Endodermal cell (in vitro differentiated cells): ENCODE measurements at regions not wholly inside any gene's neighbourhood (a gene's known extent, or its start where the extent isn't known, plus 50 kb on each side); places are given as distances from the start of the nearest gene placed in this dataset.
"Not testable (repeated sequence)": the region's sequence is repeated elsewhere in the genome, so short reads cannot be mapped to it uniquely, and the experiment has no call there.

Experiments
- DNase-seq: peaks from one replicate; pipeline ENCODE4 v3.0.0-alpha.2; 2017
- H3K27ac ChIP-seq: 2 replicates; pipeline ENCODE4 v1.5.1; 2013; ENCODE audit warnings: mild to moderate bottlenecking, low read depth, low read length, moderate library complexity
- H3K27me3 ChIP-seq: 2 replicates; pipeline ENCODE4 v1.6.1; 2013; ENCODE audit warnings: mild to moderate bottlenecking, low read length, moderate library complexity; ENCODE audit not compliant: insufficient read depth, control insufficient read depth, poor library complexity, severe bottlenecking
- H3K36me3 ChIP-seq: 2 replicates; pipeline ENCODE4 v1.7.0; 2013; ENCODE audit warnings: mild to moderate bottlenecking, low read length, moderate library complexity; ENCODE audit not compliant: control insufficient read depth, insufficient read depth
- H3K4me1 ChIP-seq: one replicate; pipeline ENCODE4 v1.7.0; 2013; ENCODE audit warnings: low read length; ENCODE audit not compliant: control insufficient read depth, insufficient read depth
- H3K4me3 ChIP-seq: 2 replicates; pipeline ENCODE4 v1.5.1; 2013; ENCODE audit warnings: mild to moderate bottlenecking, low read length, moderate library complexity
- H3K9ac ChIP-seq: 2 replicates; pipeline ENCODE4 v1.6.1; 2013; ENCODE audit warnings: mild to moderate bottlenecking, low read length, moderate library complexity; ENCODE audit not compliant: poor library complexity, severe bottlenecking; ENCODE audit errors: extremely low read depth
- H3K9me3 ChIP-seq: 2 replicates; pipeline ENCODE4 v1.6.1; 2013; ENCODE audit warnings: mild to moderate bottlenecking, low read length, moderate library complexity; ENCODE audit not compliant: control insufficient read depth
- H3K27ac Mint-ChIP-seq: 2 replicates; pipeline ENCODE4 v1.8.0; 2020; ENCODE audit warnings: mixed read lengths
- H3K27me3 Mint-ChIP-seq: 2 replicates; pipeline ENCODE4 v1.8.0; 2021; ENCODE audit warnings: mild to moderate bottlenecking, mixed read lengths; ENCODE audit not compliant: insufficient read depth
- H3K36me3 Mint-ChIP-seq: 2 replicates; pipeline ENCODE4 v1.8.0; 2020; ENCODE audit warnings: low read depth, mixed read lengths
- H3K4me1 Mint-ChIP-seq: 2 replicates; pipeline ENCODE4 v1.8.0; 2020; ENCODE audit warnings: mixed read lengths
- H3K4me3 Mint-ChIP-seq: 2 replicates; pipeline ENCODE4 v1.8.0; 2020; ENCODE audit warnings: mild to moderate bottlenecking, moderate library complexity, mixed read lengths
- H3K9me3 Mint-ChIP-seq: 2 replicates; pipeline ENCODE4 v1.8.0; 2020; ENCODE audit warnings: mild to moderate bottlenecking, mixed read lengths
- WGBS, 2 experiments: methylation state at CpG; one replicate each; pipeline versions ENCODE4 v1.1.5 to v1.1.7; 2013; ENCODE audit warnings: missing lambda C conversion rate in 2 of 2, mixed read lengths in 1 of 2; ENCODE audit not compliant: insufficient coverage in 1 of 2, insufficient read length in 1 of 2; 5-methylcytosine and 5-hydroxymethylcytosine counted together
- TF ChIP-seq, protein P1 (sequence below): fragments of 200-600 bp; sonication (generic); conservative IDR thresholded peaks from 2 replicates; pipeline ENCODE4 v1.5.0; 2021; ENCODE audit warnings: antibody characterized with exemption, mild to moderate bottlenecking

DNA sequence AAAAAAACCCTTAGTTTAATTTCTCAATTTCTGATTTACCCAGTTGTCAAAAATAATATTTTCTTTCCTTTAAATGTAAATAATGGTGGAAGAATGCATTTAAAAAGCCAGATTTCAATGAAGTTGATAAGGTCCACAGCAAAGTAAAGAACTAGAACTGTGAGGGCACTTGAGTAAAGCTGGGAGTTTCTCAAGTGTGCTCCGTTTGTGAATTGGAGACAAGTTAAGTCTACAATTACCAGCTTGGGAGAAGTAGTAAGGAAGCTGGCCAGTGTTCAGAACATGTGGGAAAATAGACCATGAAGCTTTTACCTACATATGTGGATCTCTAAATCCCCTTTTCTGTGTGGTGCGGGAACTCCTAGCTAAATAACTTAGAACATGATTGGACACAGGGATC lies 239.4 kb downstream of the OXSM start:
- H3K27ac ChIP-seq, result no peak overlapping the region
- no peak overlapping the region for H3K27ac Mint-ChIP-seq
- no peaks in the 10 kb centered on the region for H3K27me3 Mint-ChIP-seq
- no peak overlapping the region for H3K4me3 Mint-ChIP-seq
- no peaks in the 10 kb centered on the region for H3K9me3 ChIP-seq
- H3K36me3 Mint-ChIP-seq, result no peaks in the 10 kb centered on the region
- no peaks in the 10 kb centered on the region for H3K4me1 ChIP-seq
- TF ChIP-seq, protein P1, sequence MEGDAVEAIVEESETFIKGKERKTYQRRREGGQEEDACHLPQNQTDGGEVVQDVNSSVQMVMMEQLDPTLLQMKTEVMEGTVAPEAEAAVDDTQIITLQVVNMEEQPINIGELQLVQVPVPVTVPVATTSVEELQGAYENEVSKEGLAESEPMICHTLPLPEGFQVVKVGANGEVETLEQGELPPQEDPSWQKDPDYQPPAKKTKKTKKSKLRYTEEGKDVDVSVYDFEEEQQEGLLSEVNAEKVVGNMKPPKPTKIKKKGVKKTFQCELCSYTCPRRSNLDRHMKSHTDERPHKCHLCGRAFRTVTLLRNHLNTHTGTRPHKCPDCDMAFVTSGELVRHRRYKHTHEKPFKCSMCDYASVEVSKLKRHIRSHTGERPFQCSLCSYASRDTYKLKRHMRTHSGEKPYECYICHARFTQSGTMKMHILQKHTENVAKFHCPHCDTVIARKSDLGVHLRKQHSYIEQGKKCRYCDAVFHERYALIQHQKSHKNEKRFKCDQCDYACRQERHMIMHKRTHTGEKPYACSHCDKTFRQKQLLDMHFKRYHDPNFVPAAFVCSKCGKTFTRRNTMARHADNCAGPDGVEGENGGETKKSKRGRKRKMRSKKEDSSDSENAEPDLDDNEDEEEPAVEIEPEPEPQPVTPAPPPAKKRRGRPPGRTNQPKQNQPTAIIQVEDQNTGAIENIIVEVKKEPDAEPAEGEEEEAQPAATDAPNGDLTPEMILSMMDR, result no peak
- 90 to 100% methylated on average over 2 of the region's 2 CpGs for WGBS, 2 experiments
- DNase-seq, result no peak
- no peaks in the 10 kb centered on the region for H3K4me1 Mint-ChIP-seq
- H3K9me3 Mint-ChIP-seq, result peaks cover 5% of the 10 kb centered on the region
- no peaks in the 10 kb centered on the region for H3K27me3 ChIP-seq
- no peaks in the 10 kb centered on the region for H3K36me3 ChIP-seq
- no peak overlapping the region for H3K4me3 ChIP-seq
- no peak overlapping the region for H3K9ac ChIP-seq

DNA sequence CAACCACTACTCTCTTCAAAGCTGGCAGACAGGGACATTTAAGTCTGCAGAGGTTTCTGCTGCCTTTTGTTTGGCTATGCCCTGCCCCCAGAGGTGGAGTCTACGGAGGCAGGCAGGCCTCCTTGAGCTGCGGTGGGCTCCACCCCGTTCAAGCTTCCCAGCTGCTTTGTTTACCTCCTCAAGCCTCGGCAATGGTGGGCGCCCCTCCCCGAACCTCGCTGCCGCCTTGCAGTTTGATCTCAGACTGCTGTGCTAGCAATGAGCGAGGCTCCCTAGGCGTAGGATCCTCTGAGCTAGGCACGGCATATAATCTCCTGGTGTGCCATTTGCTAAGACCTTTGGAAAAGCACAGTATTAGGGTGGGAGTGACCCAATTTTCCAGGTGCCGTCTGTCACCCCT lies 252.2 kb downstream of the OXSM start:
- WGBS, 2 experiments, result 86 to 89% methylated on average over 11 to 12 of the region's 12 CpGs
- not testable (repeated sequence) for H3K27ac ChIP-seq, H3K4me3 ChIP-seq, H3K27ac Mint-ChIP-seq, H3K36me3 ChIP-seq, H3K4me1 Mint-ChIP-seq, H3K4me1 ChIP-seq, H3K36me3 Mint-ChIP-seq, H3K4me3 Mint-ChIP-seq, DNase-seq, H3K27me3 Mint-ChIP-seq, H3K9me3 ChIP-seq, H3K27me3 ChIP-seq, H3K9ac ChIP-seq
- H3K9me3 Mint-ChIP-seq, result peaks cover 41% of the 10 kb centered on the region

DNA sequence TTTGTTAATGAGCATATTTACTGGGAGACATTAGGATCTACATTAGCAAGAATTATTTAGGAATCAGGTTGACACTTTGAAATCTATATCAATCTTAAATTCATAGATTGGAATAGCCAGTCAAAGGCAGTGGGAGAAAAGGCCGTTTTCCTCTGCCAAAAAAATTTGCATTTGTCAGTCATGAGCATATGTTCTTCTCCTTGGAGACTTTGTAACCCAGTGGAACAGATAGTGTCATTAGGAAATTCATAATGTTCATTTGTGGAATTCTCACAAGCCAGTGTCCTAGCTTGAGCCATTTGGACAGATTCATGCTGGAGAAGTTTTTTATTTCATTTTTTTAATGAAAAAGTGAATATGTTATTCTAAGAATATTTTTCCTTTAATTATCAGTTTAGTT lies 260.1 kb downstream of the OXSM start:
- no peak overlapping the region for H3K4me3 Mint-ChIP-seq
- Histone ChIP-seq H3K27ac (no peak overlapping the region), H3K36me3 (no peaks in the 10 kb centered on the region), H3K4me1 (peaks cover 10% of the 10 kb centered on the region), H3K9me3 (no peaks in the 10 kb centered on the region), H3K9ac (no peak overlapping the region), H3K4me3 (no peak overlapping the region), H3K27me3 (no peaks in the 10 kb centered on the region)
- H3K9me3 Mint-ChIP-seq, result no peaks in the 10 kb centered on the region
- 83 to 87% methylated on average over 1 of the region's 1 CpG for WGBS, 2 experiments
- DNase-seq, result no peak
- no peak overlapping the region for H3K27ac Mint-ChIP-seq
- peaks cover 30% of the 10 kb centered on the region for H3K4me1 Mint-ChIP-seq
- H3K36me3 Mint-ChIP-seq, result no peaks in the 10 kb centered on the region
- TF ChIP-seq, protein P1, result no peak
- H3K27me3 Mint-ChIP-seq, result peaks cover 2% of the 10 kb centered on the region

DNA sequence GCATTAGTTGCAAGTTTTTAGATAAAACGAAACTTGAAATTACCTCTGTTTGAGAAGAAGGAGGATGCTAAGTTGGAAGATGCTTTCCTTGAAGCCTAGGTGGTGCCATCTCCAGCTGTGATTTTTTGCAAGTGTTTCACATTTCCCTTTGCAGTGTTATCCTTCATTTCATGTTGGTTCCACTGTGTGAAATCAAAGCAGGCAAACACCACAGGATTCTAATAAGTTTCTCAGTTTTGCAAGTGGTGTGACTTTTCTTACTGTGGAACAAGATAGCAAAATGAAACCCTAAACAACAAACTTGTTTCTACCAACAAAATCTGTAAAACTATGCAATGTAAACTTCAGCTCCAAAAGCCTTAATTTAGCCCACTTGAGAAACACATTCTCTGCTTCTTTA lies 260.9 kb downstream of the OXSM start:
- TF ChIP-seq, protein P1, result no peak
- Mint-ChIP-seq H3K4me1 (peaks cover 30% of the 10 kb centered on the region), H3K27ac (no peak overlapping the region), H3K36me3 (no peaks in the 10 kb centered on the region), H3K27me3 (peaks cover 2% of the 10 kb centered on the region), H3K4me3 (no peak overlapping the region), H3K9me3 (no peaks in the 10 kb centered on the region)
- Histone ChIP-seq H3K9ac (no peak overlapping the region), H3K27ac (no peak overlapping the region), H3K36me3 (no peaks in the 10 kb centered on the region), H3K4me1 (peaks cover 10% of the 10 kb centered on the region), H3K27me3 (no peaks in the 10 kb centered on the region), H3K9me3 (no peaks in the 10 kb centered on the region), H3K4me3 (no peak overlapping the region)
- WGBS, 2 experiments, result 54% methylated on average over 1 of the region's 1 CpG; no CpG with 5 or more reads in 1 of the 2 experiments
- no peak for DNase-seq
